ENCODE measurements at regions not wholly inside any gene's neighbourhood (a gene's known extent, or its start where the extent isn't known, plus 50 kb on each side); places are given as distances from the start of the nearest gene placed in this dataset.

- no peak for DNase-seq (ENCODE audit: low spot score)
Observed at GRCh38 chr6:137690034-137690433, 177.0 kb upstream of the TNFAIP3 start.

GRCh38 chr6:137690721-137691120 lies 176.3 kb upstream of the TNFAIP3 start:
- no peak for DNase-seq (ENCODE audit: low spot score)

- DNase-seq (ENCODE audit: low spot score): no peak
Observed at GRCh38 chr6:137692308-137692707, 174.8 kb upstream of the TNFAIP3 start.

GRCh38 chr6:137692806-137693205 lies 174.3 kb upstream of the TNFAIP3 start:
- DNase-seq (ENCODE audit: low spot score): peak; percentile 96

GRCh38 chr6:137693711-137694110 lies 173.3 kb upstream of the TNFAIP3 start:
- DNase-seq (ENCODE audit: low spot score): no peak

- no peak for DNase-seq (ENCODE audit: low spot score)
Observed at GRCh38 chr6:137696765-137697164, 170.3 kb upstream of the TNFAIP3 start.

GRCh38 chr6:137697267-137697938 lies 169.7 kb upstream of the TNFAIP3 start:
- peak; percentile 97 for DNase-seq (ENCODE audit: low spot score)

GRCh38 chr6:137698636-137699030 lies 168.4 kb upstream of the TNFAIP3 start:
- DNase-seq (ENCODE audit: low spot score): peak; percentile 55

- peak; percentile 63 for DNase-seq (ENCODE audit: low spot score)
Observed at GRCh38 chr6:137699031-137699683, 167.9 kb upstream of the TNFAIP3 start.

GRCh38 chr6:137700161-137700560 lies 166.9 kb upstream of the TNFAIP3 start:
- DNase-seq (ENCODE audit: low spot score): no peak

- DNase-seq (ENCODE audit: low spot score): no peak
Observed at GRCh38 chr6:137700751-137701477, 166.1 kb upstream of the TNFAIP3 start.

GRCh38 chr6:137701942-137702341 lies 165.1 kb upstream of the TNFAIP3 start:
- DNase-seq (ENCODE audit: low spot score): no peak

- DNase-seq (ENCODE audit: low spot score): no peak
Observed at GRCh38 chr6:137702791-137703424, 164.2 kb upstream of the TNFAIP3 start.

- no peak for DNase-seq (ENCODE audit: low spot score)
Observed at GRCh38 chr6:137704802-137705159, 162.3 kb upstream of the TNFAIP3 start.

GRCh38 chr6:137705160-137706082 lies 161.6 kb upstream of the TNFAIP3 start:
- DNase-seq (ENCODE audit: low spot score): peak; percentile 69

GRCh38 chr6:137706083-137706750 lies 160.8 kb upstream of the TNFAIP3 start:
- no peak for DNase-seq (ENCODE audit: low spot score)

GRCh38 chr6:137707038-137707589 lies 159.9 kb upstream of the TNFAIP3 start:
- DNase-seq (ENCODE audit: low spot score): no peak

- peak; percentile 90 for DNase-seq (ENCODE audit: low spot score)
Observed at GRCh38 chr6:137707590-137708360, 159.3 kb upstream of the TNFAIP3 start.

- no peak for DNase-seq (ENCODE audit: low spot score)
Observed at GRCh38 chr6:137708481-137708880, 158.6 kb upstream of the TNFAIP3 start.

All from kidney tubule cell (primary cell).